ENCODE measurements at regions not wholly inside any gene's neighbourhood (a gene's known extent, or its start where the extent isn't known, plus 50 kb on each side); places are given as distances from the start of the nearest gene placed in this dataset.

DNA sequence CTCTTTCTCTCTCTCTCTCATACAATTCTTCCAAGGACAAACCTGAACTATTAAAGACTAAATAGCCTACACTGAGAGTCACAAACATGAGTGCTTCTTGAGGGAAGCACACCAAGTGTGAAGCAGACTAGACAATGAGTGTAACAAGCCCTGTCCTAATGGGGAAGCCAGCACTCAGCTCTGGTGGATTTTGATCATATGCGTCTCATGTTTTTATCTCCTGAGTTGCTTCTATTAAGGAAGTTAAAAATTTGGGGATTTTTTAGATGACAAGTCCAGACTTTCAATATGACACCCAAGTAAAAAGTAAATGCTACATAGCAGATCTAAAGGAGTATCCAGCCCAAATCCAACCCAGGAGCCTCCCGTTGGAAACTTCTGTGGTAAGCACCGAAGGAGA, 437.8 kb downstream of the RFC3 start:
- TF ChIP-seq POLR2A (IDR thresholded peaks at IDR 0.05; ENCODE audit: low read depth, low read length) = no peak
- TF ChIP-seq MAZ (IDR thresholded peaks at IDR 0.05; ENCODE audit: borderline replicate concordance, low read depth, low read length) = no peak
- TF ChIP-seq, protein P1, sequence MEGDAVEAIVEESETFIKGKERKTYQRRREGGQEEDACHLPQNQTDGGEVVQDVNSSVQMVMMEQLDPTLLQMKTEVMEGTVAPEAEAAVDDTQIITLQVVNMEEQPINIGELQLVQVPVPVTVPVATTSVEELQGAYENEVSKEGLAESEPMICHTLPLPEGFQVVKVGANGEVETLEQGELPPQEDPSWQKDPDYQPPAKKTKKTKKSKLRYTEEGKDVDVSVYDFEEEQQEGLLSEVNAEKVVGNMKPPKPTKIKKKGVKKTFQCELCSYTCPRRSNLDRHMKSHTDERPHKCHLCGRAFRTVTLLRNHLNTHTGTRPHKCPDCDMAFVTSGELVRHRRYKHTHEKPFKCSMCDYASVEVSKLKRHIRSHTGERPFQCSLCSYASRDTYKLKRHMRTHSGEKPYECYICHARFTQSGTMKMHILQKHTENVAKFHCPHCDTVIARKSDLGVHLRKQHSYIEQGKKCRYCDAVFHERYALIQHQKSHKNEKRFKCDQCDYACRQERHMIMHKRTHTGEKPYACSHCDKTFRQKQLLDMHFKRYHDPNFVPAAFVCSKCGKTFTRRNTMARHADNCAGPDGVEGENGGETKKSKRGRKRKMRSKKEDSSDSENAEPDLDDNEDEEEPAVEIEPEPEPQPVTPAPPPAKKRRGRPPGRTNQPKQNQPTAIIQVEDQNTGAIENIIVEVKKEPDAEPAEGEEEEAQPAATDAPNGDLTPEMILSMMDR (conservative IDR thresholded peaks at IDR 0.05; ENCODE audit: low read depth, low read length) = no peak
- no peak for TF ChIP-seq RCOR1 (IDR thresholded peaks at IDR 0.05; ENCODE audit: insufficient replicate concordance, low read length)
- TF ChIP-seq MXI1 (IDR thresholded peaks at IDR 0.05; ENCODE audit: borderline replicate concordance, low read depth, low read length) = no peak
- no peak for TF ChIP-seq BHLHE40 (IDR thresholded peaks at IDR 0.05; ENCODE audit: low read depth, low read length)
- TF ChIP-seq RAD21 (IDR thresholded peaks at IDR 0.05; ENCODE audit: low read length) = no peak
- no peak for TF ChIP-seq SMC3 (IDR thresholded peaks at IDR 0.05; ENCODE audit: low read depth, low read length)
- TF ChIP-seq CEBPB (IDR thresholded peaks at IDR 0.05; ENCODE audit: low read depth, low read length) = no peak
- TF ChIP-seq RFX5 (IDR thresholded peaks at IDR 0.05; ENCODE audit: low read depth, low read length) = no peak

Data from IMR-90 (cell line).